ENCODE measurements at regions not wholly inside any gene's neighbourhood (a gene's known extent, or its start where the extent isn't known, plus 50 kb on each side); places are given as distances from the start of the nearest gene placed in this dataset.
A peak's percentile ranks its signal among the peaks of the same experiment; 100 is the strongest.

DNA sequence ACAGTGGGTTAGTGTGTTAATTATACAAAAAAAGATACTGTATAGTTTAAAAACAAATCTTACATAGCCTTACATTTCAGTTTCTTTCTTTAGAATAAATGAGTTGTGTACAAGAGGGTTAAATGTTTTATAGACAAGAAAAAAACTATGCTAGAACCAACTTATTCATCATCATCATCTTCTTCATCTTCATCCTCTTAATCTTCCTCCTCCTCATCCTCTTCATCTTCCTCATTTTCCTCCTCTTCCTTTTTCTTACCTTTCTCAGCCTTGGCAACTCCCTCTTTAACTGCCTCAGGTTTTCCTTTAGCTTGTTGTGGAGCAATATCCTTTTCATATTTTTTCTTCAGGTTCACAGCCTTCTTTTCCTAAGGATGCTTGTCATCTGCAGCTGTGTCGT lies 53.7 kb downstream of the RPS12 start:
- no peak for DNase-seq (ENCODE audit: low spot score)

- DNase-seq (ENCODE audit: low spot score): peak; percentile 9
Observed at GRCh38 chr6:132872923-132873322, 58.6 kb downstream of the RPS12 start.

- no peak for DNase-seq (ENCODE audit: low spot score)
Observed at GRCh38 chr6:132877003-132877402, 62.6 kb downstream of the RPS12 start.

DNA sequence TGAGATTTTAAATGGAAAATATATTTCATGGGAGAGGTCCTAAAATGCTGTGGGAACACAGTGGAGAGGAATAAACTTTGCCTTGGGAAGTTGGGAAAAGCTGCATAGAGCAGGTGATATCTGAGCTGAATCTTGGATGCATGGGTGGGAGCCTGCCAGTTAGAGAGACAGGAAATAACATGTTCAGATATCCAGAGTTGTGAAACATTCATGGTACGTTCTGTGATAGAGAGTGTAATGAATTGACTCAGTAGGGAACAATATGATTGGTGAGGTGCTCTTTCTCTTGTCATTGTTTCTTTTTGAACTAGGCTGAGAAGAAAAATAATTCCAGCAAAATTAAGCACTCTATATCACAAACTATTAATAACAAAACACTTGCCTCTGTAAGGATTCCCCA lies 72.8 kb downstream of the RPS12 start:
- peak; percentile 41 for DNase-seq (ENCODE audit: low spot score)

- no peak for DNase-seq (ENCODE audit: low spot score)
Observed at GRCh38 chr6:132888701-132889100, 74.3 kb downstream of the RPS12 start.

DNA sequence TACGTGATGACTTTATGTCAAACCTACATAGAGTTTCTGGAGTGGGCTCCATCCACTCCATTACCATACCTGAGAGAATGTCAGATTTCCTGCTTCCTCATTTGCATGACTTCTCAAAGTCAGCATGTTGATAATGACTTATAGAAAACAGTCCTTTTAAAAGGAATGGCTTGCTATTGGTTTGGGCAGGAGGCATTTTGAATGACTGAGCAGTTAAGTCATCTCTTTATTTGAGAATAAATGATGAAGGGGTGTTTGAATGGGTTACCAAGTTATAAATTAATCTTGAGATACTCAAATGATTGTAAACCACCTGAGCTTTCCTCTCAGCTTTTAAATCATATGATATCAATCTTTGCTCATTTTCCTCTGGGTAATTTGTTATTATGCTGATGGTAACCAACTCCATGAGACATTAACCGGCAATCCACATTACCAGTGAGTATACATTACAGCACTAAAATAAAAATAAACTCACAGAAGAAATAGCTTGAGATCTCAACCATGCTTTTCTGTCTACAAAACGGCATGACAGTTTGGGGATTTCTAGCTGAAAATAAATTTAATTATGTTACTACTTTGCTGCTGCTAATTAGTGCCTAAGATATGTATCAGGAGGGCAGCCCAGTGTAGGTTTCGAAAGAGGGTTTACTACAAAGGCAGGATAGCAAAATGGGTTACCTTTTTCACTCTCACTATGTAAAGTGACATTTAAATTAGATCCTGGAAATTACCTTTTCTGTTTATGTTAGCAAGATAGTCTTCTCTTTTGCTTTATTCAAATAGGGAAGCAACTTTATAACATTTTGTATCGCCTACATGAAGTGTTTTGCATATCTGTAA lies 78.8 kb downstream of the RPS12 start:
- no peak for DNase-seq (ENCODE audit: low spot score)

GRCh38 chr6:132893772-132894490 lies 79.6 kb downstream of the RPS12 start:
- no peak for DNase-seq (ENCODE audit: low spot score)

GRCh38 chr6:132898376-132898775 lies 84.0 kb downstream of the RPS12 start:
- DNase-seq (ENCODE audit: low spot score): no peak

- DNase-seq (ENCODE audit: low spot score): no peak
Observed at GRCh38 chr6:132900849-132901248, 86.5 kb downstream of the RPS12 start.

DNA sequence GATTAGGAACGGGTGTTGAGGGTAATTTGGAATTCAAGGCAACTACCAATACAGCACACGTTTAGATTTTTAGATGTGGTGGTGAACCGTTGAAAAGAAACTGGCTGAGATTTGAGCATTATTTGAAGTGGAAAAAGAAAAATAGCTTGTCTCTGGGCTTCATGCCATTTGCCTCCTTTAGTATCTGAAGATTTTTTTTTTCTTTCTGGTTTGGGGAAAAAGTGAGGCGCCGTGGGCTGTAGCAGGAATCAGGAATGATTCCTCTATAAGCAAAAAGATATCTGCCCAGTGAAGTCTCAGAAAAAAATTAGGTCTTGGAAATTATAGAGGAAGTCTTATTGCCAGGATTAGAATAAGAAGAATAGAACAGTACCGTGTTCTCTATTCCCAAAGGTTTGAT lies 88.5 kb downstream of the RPS12 start:
- no peak for DNase-seq (ENCODE audit: low spot score)

DNA sequence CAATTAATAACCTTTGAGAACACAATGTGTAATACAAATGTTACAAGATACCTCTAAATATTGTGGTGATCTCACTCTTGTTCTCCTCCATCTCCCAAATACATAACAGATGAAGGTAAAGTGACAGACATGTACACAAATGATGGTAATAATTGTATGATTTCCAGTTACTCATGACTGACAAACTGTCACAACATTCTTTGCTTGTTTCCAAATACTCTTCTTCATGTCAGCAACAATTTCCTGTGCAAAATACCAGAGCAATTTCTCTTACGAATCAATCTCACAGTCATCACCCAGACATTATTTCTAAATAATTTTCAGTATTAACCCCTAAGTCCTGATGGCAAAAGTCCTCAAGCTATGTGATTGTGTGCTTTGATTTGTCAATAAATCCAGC lies 92.9 kb downstream of the RPS12 start:
- DNase-seq (ENCODE audit: low spot score): no peak

GRCh38 chr6:132907914-132908313 lies 93.5 kb downstream of the RPS12 start:
- no peak for DNase-seq (ENCODE audit: low spot score)

- no peak for DNase-seq (ENCODE audit: low spot score)
Observed at GRCh38 chr6:132909742-132910141, 95.4 kb downstream of the RPS12 start.

- DNase-seq (ENCODE audit: low spot score): no peak
Observed at GRCh38 chr6:132910759-132911158, 96.4 kb downstream of the RPS12 start.

GRCh38 chr6:132919045-132919860 lies 104.9 kb downstream of the RPS12 start:
- DNase-seq (ENCODE audit: low spot score): no peak

DNA sequence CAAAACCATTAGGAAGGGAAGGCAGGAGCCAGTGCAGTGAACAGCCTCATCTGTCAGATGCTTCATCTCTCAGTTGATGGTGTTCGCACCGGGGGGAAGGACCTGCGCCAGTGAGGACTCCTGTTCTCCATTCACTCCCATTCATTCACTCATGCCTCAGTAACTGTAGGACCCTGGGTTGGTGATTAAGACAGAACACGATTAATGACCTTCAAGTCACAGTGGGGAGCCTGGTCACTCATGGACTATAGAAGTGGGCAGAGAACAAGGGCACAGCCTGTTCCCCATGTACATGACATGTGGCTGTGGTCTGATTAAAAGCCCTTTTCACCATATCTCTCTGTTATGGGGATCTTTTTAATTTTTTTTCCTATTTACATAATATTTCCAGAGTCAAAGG lies 113.3 kb downstream of the RPS12 start:
- no peak for DNase-seq (ENCODE audit: low spot score)

DNA sequence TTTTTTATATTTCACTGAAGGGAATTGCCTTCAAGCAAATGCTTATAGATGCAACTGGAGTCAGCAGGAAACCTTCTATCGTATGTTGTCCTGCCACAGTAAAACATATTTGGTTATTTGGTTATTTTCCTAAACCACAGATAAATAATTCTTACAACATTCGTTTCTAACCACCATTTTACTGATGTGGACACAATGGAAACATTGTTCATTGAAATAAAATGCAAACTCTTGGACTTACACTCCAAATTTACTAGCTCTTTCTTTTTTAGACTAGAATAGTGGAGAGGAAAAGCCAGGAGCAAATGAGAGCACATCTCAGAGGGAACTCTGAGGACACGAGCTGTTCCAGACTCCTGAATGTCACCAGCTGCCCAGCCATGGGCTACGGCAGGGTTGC lies 114.8 kb downstream of the RPS12 start:
- DNase-seq (ENCODE audit: low spot score): no peak

DNA sequence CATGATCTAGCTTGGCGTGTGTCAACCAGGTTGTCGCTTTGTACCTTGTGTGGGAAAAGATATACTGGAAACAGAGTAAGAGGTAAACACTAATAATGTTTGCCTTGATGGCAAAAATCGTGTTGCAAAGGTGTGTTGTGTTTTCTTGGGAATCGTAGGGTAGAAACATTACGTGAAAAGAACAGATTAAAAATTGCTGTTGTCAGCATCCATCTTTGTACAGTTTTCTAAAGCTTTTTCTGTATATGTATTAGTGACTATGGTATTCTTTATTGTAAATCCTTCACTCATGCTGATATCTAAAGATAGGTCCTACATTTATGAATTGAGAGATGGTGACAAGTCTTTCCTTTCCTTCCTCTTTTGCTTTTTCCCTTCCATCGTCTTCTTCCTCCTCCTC lies 116.9 kb downstream of the RPS12 start:
- no peak for DNase-seq (ENCODE audit: low spot score)

DNA sequence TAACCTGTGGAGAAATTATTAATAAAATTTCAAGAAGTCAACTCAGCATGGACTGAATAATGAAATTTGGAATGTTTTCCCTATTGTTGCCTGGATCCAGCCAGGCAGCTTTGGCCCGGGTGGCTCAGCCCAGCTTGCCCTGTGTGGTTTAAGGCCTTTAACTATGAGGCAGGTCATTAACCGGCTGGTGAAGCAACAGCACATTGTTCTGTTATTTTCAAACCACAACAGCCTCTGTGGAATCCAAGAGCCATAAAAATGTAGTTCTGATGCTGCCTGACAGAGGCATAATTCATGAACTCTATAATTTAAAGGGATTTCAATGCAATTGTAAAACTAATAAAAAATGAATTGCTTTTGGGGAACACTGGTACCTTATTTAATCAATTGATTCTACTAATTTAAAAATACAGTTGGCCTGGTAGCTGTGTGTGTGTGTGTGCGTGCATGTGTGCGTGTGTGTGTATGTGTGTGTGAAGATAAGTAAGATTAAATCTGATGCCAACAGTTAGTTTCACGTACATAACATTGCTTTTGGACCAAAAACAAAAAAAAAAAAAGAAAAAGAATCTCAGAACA lies 117.7 kb downstream of the RPS12 start:
- no peak for DNase-seq (ENCODE audit: low spot score)

GRCh38 chr6:132932588-132932987 lies 118.2 kb downstream of the RPS12 start:
- DNase-seq (ENCODE audit: low spot score): no peak

DNA sequence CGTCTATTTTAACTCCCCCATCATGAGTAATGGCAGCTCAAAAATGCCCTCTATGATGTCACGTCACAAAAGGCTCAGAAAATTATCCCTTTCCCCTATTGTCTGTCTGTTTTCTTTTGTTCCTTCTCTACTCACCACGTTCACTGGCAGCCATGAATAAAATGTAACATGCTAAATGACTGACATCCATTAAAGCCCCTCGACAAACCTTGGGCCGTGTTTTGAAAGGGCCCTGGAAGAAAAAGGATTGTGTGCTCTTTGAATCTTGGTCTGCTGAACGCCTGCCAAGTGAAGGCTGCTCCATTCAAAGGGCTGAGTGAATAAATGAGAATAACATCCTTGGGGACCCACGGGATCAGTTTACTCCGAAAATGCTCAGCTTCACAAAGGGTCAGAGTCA lies 118.7 kb downstream of the RPS12 start:
- DNase-seq (ENCODE audit: low spot score): no peak

GRCh38 chr6:132934496-132934895 lies 120.1 kb downstream of the RPS12 start:
- no peak for DNase-seq (ENCODE audit: low spot score)
